ENCODE measurements at regions not wholly inside any gene's neighbourhood (a gene's known extent, or its start where the extent isn't known, plus 50 kb on each side); places are given as distances from the start of the nearest gene placed in this dataset.

- no peak overlapping the region for H3K4me3 ChIP-seq (ENCODE audit: low read depth, low read length)
- TF ChIP-seq, protein P1, sequence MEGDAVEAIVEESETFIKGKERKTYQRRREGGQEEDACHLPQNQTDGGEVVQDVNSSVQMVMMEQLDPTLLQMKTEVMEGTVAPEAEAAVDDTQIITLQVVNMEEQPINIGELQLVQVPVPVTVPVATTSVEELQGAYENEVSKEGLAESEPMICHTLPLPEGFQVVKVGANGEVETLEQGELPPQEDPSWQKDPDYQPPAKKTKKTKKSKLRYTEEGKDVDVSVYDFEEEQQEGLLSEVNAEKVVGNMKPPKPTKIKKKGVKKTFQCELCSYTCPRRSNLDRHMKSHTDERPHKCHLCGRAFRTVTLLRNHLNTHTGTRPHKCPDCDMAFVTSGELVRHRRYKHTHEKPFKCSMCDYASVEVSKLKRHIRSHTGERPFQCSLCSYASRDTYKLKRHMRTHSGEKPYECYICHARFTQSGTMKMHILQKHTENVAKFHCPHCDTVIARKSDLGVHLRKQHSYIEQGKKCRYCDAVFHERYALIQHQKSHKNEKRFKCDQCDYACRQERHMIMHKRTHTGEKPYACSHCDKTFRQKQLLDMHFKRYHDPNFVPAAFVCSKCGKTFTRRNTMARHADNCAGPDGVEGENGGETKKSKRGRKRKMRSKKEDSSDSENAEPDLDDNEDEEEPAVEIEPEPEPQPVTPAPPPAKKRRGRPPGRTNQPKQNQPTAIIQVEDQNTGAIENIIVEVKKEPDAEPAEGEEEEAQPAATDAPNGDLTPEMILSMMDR (IDR thresholded peaks at IDR 0.05; ENCODE audit: borderline replicate concordance, insufficient read depth, low read depth, low read length) = no peak
Observed at GRCh38 chr10:105352827-105353226, 711.7 kb downstream of the SORCS3 start.

DNA sequence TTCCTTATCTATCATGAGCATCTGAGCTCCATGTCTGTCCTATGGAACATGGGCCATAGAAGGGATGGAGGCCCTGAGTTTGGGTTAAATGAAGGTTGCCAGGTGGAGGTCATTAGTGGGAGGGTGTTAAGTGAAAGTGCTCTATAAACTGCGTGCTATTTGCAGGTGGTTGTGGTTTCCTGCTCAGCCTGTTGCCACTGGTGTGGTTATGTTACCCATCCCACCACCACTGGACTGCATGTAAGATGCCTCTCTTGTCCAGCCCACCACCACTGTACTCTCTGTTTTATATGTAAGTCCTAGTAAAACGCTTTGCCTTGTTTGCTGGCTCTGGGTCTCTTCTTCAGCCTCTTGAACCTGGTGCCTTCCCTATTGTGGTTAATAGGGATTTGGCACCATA lies 711.2 kb downstream of the SORCS3 start:
- H3K4me3 ChIP-seq (ENCODE audit: low read depth, low read length) = no peak overlapping the region
- TF ChIP-seq, protein P1 (IDR thresholded peaks at IDR 0.05; ENCODE audit: borderline replicate concordance, insufficient read depth, low read depth, low read length) = no peak

DNA sequence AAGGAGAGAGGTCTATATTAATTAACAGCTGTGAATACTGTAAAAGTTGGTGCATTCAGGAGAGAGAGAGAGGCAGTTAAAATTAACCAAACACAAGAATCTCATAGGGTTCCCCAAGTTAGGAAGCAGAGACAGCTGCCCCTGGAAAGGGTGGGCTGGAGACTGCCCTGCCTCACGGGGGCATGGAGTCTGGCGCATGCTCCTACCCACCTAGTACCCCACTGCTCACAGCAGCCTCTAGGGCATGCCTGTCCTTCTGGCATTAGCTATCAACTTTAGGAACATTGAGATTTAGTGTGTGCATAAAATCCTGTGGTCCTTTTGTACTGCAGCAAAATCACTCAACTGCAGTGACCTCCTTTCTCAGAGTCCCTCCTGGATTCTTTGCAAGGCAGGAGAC lies 710.1 kb downstream of the SORCS3 start:
- no peak overlapping the region for H3K4me3 ChIP-seq (ENCODE audit: low read depth, low read length)
- TF ChIP-seq, protein P1 (IDR thresholded peaks at IDR 0.05; ENCODE audit: borderline replicate concordance, insufficient read depth, low read depth, low read length) = no peak

DNA sequence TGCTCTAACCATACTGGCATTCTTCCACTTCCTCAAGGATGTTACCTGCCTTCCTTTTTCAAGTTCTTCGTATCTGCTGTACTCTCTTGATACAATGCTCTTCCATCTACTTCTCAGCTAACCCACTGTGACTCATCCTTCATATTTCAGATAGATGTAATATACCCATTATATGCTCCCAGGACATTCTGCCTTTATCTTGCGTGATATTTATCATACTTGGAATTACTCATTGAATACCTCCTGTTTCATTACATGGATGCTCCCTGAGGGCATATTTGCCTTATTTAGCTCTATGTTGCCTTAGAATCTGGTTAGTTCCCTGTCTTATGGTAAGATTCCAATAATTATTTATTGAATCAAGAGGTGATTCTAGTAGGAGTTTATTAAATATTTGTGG lies 706.4 kb downstream of the SORCS3 start:
- TF ChIP-seq, protein P1 (IDR thresholded peaks at IDR 0.05; ENCODE audit: borderline replicate concordance, insufficient read depth, low read depth, low read length) = no peak
- H3K4me3 ChIP-seq (ENCODE audit: low read depth, low read length) = no peak overlapping the region

DNA sequence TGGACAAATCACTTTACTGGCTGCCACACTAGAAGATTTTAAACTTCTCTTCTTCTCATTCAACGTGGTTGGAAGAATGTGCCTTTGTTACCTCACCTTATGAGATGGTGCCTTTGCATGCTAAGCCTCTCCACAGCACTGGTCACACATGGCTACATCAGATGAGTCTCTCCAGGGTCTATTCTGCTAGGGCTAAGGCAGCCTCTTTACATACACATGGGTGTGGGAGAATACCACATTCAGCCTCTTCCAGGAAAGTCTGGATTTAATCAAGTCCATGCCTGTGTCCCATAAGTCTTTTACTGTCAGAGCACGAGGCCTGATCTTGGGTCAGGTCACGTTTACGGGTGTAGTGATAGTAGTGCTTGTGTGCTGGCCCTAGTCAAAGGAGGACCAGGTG lies 701.5 kb downstream of the SORCS3 start:
- TF ChIP-seq, protein P1 (IDR thresholded peaks at IDR 0.05; ENCODE audit: borderline replicate concordance, insufficient read depth, low read depth, low read length) = no peak
- H3K4me3 ChIP-seq (ENCODE audit: low read depth, low read length) = no peak overlapping the region

DNA sequence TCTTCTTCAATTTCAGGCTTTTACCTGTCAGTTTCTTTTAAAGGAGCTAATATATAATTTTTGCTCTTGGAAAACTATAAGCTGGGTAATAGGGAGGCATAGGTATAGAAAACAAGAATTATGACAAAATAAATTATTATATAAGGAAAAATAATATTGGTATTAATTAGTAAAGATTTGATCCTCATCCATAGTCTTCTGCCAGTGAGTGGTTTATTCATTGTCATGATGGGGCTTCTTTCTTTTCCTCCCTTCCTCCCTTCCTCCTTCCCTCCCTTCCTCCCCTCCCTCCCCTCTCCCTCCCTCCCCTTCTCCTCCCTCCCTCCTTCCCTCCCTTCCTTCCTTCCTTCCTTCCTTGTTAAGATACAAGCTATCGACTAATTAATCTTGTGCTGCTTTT lies 698.6 kb downstream of the SORCS3 start:
- TF ChIP-seq, protein P1 (IDR thresholded peaks at IDR 0.05; ENCODE audit: borderline replicate concordance, insufficient read depth, low read depth, low read length) = no peak
- no peak overlapping the region for H3K4me3 ChIP-seq (ENCODE audit: low read depth, low read length)

- TF ChIP-seq, protein P1 (IDR thresholded peaks at IDR 0.05; ENCODE audit: borderline replicate concordance, insufficient read depth, low read depth, low read length) = no peak
- no peak overlapping the region for H3K4me3 ChIP-seq (ENCODE audit: low read depth, low read length)
Observed at GRCh38 chr10:105328503-105329133, 687.5 kb downstream of the SORCS3 start.

Measured in GM12875 (cell line).